HepG2 (cell line): ENCODE measurements at regions not wholly inside any gene's neighbourhood (a gene's known extent, or its start where the extent isn't known, plus 50 kb on each side); places are given as distances from the start of the nearest gene placed in this dataset.

ENCODE experiments used
- ATAC-seq: fragments of 200-7000 bp; cut with Tn5 transposase; 3 replicates; pipeline ENCODE4 v1.9.1; 2020; ENCODE audit warnings: mild to moderate bottlenecking, moderate library complexity
- BruUV-seq: library from RNA; stranded (reverse); fragments of 400-500 nt; replicated peaks from 2 replicates; lab custom pipeline; 2021; lab: Mats Ljungman, UMichigan
- CTCF ChIA-PET: fragments of 300-600 bp; formaldehyde crosslinking; extraction: SDS; loops from one replicate; lab custom pipeline; 2021; ENCODE audit warnings: low total read pairs, inconsistent platforms, low intra/inter-chr PET ratio; lab: Yijun Ruan, JAX
- POLR2A ChIA-PET: fragments of 350-600 bp; sonication (Branson Sonifier 250); formaldehyde crosslinking; loops from one replicate; lab custom pipeline; 2020; ENCODE audit warnings: antibody characterized with exemption, inconsistent platforms; lab: Yijun Ruan, JAX
- DNase-seq: peaks from one replicate; pipeline ENCODE4 v3.0.0-alpha.2; 2015; ENCODE audit warnings: low spot score
- FAIRE-seq: peaks from 3 replicates; lab custom pipeline; 2011; peaks lifted over from hg19 to GRCh38; lab: Jason Lieb, UNC
- H2AFZ ChIP-seq: one replicate; pipeline ENCODE4 v1.6.1; 2011; ENCODE audit warnings: low read length, inconsistent platforms
- H3K27ac ChIP-seq: fragments of 300-600 bp; 3 replicates; pipeline ENCODE4 v1.8.0; 2011; ENCODE audit warnings: mixed run types, mild to moderate bottlenecking, mixed read lengths, low read length, inconsistent platforms; ENCODE audit not compliant: insufficient read depth; ENCODE audit errors: extremely low read length
- H3K27me3 ChIP-seq, 2 experiments: fragments of 200-600 bp in 1 of 2; 2 replicates in 1 of 2; 3 replicates in 1 of 2; pipeline versions ENCODE4 v1.6.0 to v1.8.0; 2011; ENCODE audit warnings: low read length in 2 of 2, mild to moderate bottlenecking in 2 of 2, moderate library complexity in 2 of 2, inconsistent platforms in 1 of 2; ENCODE audit not compliant: insufficient read depth in 2 of 2, control insufficient read depth in 1 of 2
- H3K36me3 ChIP-seq, 2 experiments: fragments of 200-600 bp in 1 of 2; replicated peaks in 1 of 2; 2 replicates in 1 of 2; 3 replicates in 1 of 2; pipeline versions ENCODE4 v1.5.1 to v1.8.0; 2011; ENCODE audit warnings: low read length in 2 of 2, inconsistent platforms in 1 of 2; ENCODE audit not compliant: insufficient read depth in 2 of 2, control insufficient read depth in 1 of 2
- H3K4me1 ChIP-seq: 2 replicates; pipeline ENCODE4 v1.5.1; 2012; ENCODE audit warnings: low read length, inconsistent platforms; ENCODE audit not compliant: insufficient read depth
- H3K4me2 ChIP-seq: 2 replicates; pipeline ENCODE4 v1.6.0; 2011; ENCODE audit warnings: low read depth, low read length, inconsistent platforms
- H3K4me3 ChIP-seq, 3 experiments: fragments of 200-600 bp in 1 of 3; sonication (generic), shearing (Covaris generic) in 1 of 3; replicated peaks in 1 of 3; 2 replicates each; pipeline ENCODE4 v1.5.1; 2011 to 2016; ENCODE audit warnings: low read length in 3 of 3, inconsistent platforms in 2 of 3, low read depth in 2 of 3, mild to moderate bottlenecking in 2 of 3, control low read depth in 1 of 3, mixed read lengths in 1 of 3; ENCODE audit not compliant: insufficient read depth in 1 of 3
- H3K79me2 ChIP-seq: one replicate; pipeline ENCODE4 v1.6.1; 2011; ENCODE audit warnings: low read length, inconsistent platforms; ENCODE audit not compliant: insufficient read depth
- H3K9ac ChIP-seq: 2 replicates; pipeline ENCODE4 v1.6.0; 2011; ENCODE audit warnings: mild to moderate bottlenecking, low read depth, low read length, inconsistent platforms; ENCODE audit not compliant: insufficient read depth
- H3K9me3 ChIP-seq: 2 replicates; pipeline ENCODE4 v1.5.1; 2012; ENCODE audit warnings: mild to moderate bottlenecking, low read length
- H4K20me1 ChIP-seq: 2 replicates; pipeline ENCODE4 v1.6.0; 2011; ENCODE audit warnings: inconsistent platforms, mild to moderate bottlenecking, low read length, moderate library complexity; ENCODE audit not compliant: insufficient read depth
- FIP1L1 ChIP-seq: fragments of 200-400 bp; formaldehyde crosslinking; IDR thresholded peaks from 2 replicates; pipeline ENCODE4 v1.6.1; 2018; ENCODE audit warnings: low read depth, mild to moderate bottlenecking, low read length, moderate library complexity, borderline replicate concordance; ENCODE audit not compliant: insufficient read depth
- HMGXB4 ChIP-seq, 2 experiments: sonication (generic) in 1 of 2; formaldehyde crosslinking in 1 of 2; IDR thresholded peaks; 2 replicates each; pipeline versions ENCODE4 v1.4.0 to v1.6.1; 2018 to 2020; ENCODE audit warnings: missing genetic modification reagents in 2 of 2, borderline replicate concordance in 1 of 2, low read depth in 1 of 2, mild to moderate bottlenecking in 1 of 2, missing biosample characterization in 1 of 2
- MAFF ChIP-seq: IDR thresholded peaks from 2 replicates; pipeline ENCODE4 v1.6.1; 2011; ENCODE audit warnings: low read depth, low read length, improper control_type of control experiment
- MAFK ChIP-seq, 2 experiments: IDR thresholded peaks in 1 of 2; conservative IDR thresholded peaks in 1 of 2; 2 replicates each; pipeline ENCODE4 v1.6.1; 2011; ENCODE audit warnings: improper control_type of control experiment in 2 of 2, low read length in 2 of 2
- WGBS: methylation state at CpG from one replicate; pipeline ENCODE4 v1.1.6; 2017; ENCODE audit warnings: low lambda C conversion rate; 5-methylcytosine and 5-hydroxymethylcytosine counted together
- in situ Hi-C: cut with HindIII; loops from 2 replicates; pipeline ENCODE4 v1.10.0; 2017; ENCODE audit warnings: low pct_unique_long_range_greater_than_20kb; ENCODE audit not compliant: extremely low pct_ligation_motif_present
- intact Hi-C: fragments of 100-400 bp; cut with micrococcal nuclease; formaldehyde crosslinking; loops from one replicate; pipeline ENCODE4 v1.10.0; 2022; ENCODE audit not compliant: unreplicated experiment
- TF ChIP-seq, protein P1 (sequence below): sonication (generic); formaldehyde crosslinking; conservative IDR thresholded peaks from 2 replicates; pipeline ENCODE4 v1.8.0; 2022; ENCODE audit warnings: missing genetic modification reagents

- TF ChIP-seq HMGXB4 (CRISPR knock-in tag; IDR thresholded peaks at IDR 0.05; ENCODE audit: borderline replicate concordance in 1 of 2, low read depth in 1 of 2): 0 out of 4 replicates have a peak, but pooled peaks of 1 of the 2 experiments have one; percentile 28
- no peak for TF ChIP-seq FIP1L1
Observed at GRCh38 chr5:86880785-86881492, 263.2 kb downstream of the COX7C start (continued).

DNA sequence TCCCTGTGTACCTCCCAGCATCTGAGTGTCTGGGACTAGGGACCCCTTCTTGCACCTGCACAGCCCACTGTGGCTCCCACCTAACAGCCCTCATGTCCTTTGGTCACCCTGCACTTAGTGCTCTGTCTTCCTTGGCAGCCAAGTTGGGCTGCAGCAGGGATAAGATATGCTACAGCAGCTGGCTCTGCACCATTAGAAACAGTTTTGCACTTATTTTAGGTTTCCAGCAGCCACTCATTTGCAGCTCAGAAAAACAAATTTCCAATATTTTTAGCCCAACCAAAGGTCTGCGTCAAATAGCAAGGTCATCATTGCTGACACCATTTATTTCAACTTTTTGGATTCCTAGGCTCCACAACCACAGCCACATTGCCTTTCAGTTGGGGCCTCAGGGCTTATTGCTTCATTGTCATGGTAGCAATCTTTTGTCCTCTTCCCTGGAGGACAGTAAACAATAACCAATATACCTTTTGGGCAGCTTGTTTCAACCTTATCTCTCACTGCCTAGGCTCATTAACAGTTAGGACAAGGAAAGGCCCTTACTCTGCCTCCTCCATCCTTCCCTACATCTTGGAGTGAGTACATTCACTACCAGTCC is 263.9 kb downstream of the COX7C start:
- ATAC-seq: no peak
- in situ Hi-C loops: no loop called here
- TF ChIP-seq MAFF (0 out of 2 replicates have a peak, but pooled peaks have one; percentile 5), MAFK (conservative IDR thresholded peaks at IDR 0.05 in 1 of 2, IDR thresholded peaks at IDR 0.05 in 1 of 2; ENCODE audit: low read length in 2 of 2) (peak in 1 of 2 experiments; percentile 35; a peak in 1 of 4 replicates)
- TF ChIP-seq, protein P1, sequence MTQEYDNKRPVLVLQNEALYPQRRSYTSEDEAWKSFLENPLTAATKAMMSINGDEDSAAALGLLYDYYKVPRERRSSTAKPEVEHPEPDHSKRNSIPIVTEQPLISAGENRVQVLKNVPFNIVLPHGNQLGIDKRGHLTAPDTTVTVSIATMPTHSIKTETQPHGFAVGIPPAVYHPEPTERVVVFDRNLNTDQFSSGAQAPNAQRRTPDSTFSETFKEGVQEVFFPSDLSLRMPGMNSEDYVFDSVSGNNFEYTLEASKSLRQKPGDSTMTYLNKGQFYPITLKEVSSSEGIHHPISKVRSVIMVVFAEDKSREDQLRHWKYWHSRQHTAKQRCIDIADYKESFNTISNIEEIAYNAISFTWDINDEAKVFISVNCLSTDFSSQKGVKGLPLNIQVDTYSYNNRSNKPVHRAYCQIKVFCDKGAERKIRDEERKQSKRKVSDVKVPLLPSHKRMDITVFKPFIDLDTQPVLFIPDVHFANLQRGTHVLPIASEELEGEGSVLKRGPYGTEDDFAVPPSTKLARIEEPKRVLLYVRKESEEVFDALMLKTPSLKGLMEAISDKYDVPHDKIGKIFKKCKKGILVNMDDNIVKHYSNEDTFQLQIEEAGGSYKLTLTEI (CRISPR knock-in tag): no peak
- TF ChIP-seq, all 625 proteins: peak for 2
- Histone ChIP-seq H3K36me3 (no peaks in the 10 kb centered on the region), H3K27ac (no peak overlapping the region), H2AFZ (no peak overlapping the region), H3K79me2 (no peaks in the 10 kb centered on the region), H3K9ac (no peak overlapping the region), H3K27me3 (no peaks in the 10 kb centered on the region; a peak in 1 of 5 replicates), H3K4me3 (no peak overlapping the region), H3K9me3 (no peaks in the 10 kb centered on the region), H4K20me1 (no peaks in the 10 kb centered on the region), H3K4me1 (peaks cover 5% of the 10 kb centered on the region; the same call in 1 of the 2 replicates), H3K4me2 (no peak overlapping the region)
- POLR2A ChIA-PET: no interaction called here
- DNase-seq: no peak
- CTCF ChIA-PET: interaction anchor here (0.7 to 1.6 kb wide), 3 partner anchors 86 to 132 kb away, joined by 3 to 25 read pairs (median 4); no protein-coding TSS in a partner anchor
- BruUV-seq: no TSS peak
- 100% methylated on average over 1 of the region's 1 CpG for WGBS
- no peak for FAIRE-seq
- intact Hi-C loops: no loop called here
